GM12878 (cell line): ENCODE measurements at regions not wholly inside any gene's neighbourhood (a gene's known extent, or its start where the extent isn't known, plus 50 kb on each side); places are given as distances from the start of the nearest gene placed in this dataset.

Source experiments
- ATAC-seq: fragments of 200-7000 bp; cut with Tn5 transposase; 3 replicates; pipeline ENCODE4 v1.9.1; 2020; ENCODE audit warnings: mild to moderate bottlenecking, moderate library complexity
- BruUV-seq: library from RNA; stranded (reverse); fragments of 400-500 nt; replicated peaks from 2 replicates; lab custom pipeline; 2021; lab: Mats Ljungman, UMichigan
- CTCF ChIA-PET: fragments of 300-600 bp; sonication (Branson Sonifier 250); formaldehyde crosslinking; extraction: SDS; loops from one replicate; lab custom pipeline; 2021; ENCODE audit warnings: inconsistent platforms; lab: Yijun Ruan, JAX
- POLR2A ChIA-PET: fragments of 350-600 bp; formaldehyde crosslinking; extraction: SDS; loops from one replicate; lab custom pipeline; 2021; ENCODE audit warnings: inconsistent platforms; lab: Charles Lee
- RAD21 ChIA-PET: fragments of 300-600 bp; sonication (Branson Sonifier 250); formaldehyde crosslinking; loops from one replicate; lab custom pipeline; 2023; ENCODE audit warnings: antibody characterized with exemption; ENCODE audit not compliant: unreplicated experiment; lab: Charles Lee
- SMC1A ChIA-PET: fragments of 300-600 bp; sonication (Branson Sonifier 250); formaldehyde crosslinking; loops from one replicate; lab custom pipeline; 2023; ENCODE audit not compliant: unreplicated experiment, uncharacterized antibody; lab: Charles Lee
- DNase-seq: peaks from one replicate; pipeline ENCODE4 v3.0.0-alpha.2; 2011; ENCODE audit warnings: low read depth, low spot score
- FAIRE-seq: peaks from 3 replicates; lab custom pipeline; 2011; peaks lifted over from hg19 to GRCh38; lab: Jason Lieb, UNC
- H2AFZ ChIP-seq: 2 replicates; pipeline ENCODE4 v1.6.0; 2011; ENCODE audit warnings: low read depth, low read length, control low read depth; ENCODE audit not compliant: control insufficient read depth
- H3K27ac ChIP-seq: 2 replicates; pipeline ENCODE4 v1.5.1; 2011; ENCODE audit warnings: control low read depth; ENCODE audit not compliant: control insufficient read depth, insufficient read depth
- H3K27me3 ChIP-seq, 2 experiments: replicated peaks in 1 of 2; 2 replicates each; pipeline versions ENCODE4 v1.6.0 to v1.6.1; 2011; ENCODE audit warnings: low read length in 1 of 2; ENCODE audit not compliant: control insufficient read depth in 2 of 2, insufficient read depth in 2 of 2
- H3K36me3 ChIP-seq, 2 experiments: 2 replicates each; pipeline ENCODE4 v1.5.1; 2011; ENCODE audit warnings: low read length in 1 of 2; ENCODE audit not compliant: control insufficient read depth in 2 of 2, insufficient read depth in 2 of 2
- H3K4me1 ChIP-seq: 2 replicates; pipeline ENCODE4 v1.6.1; 2011; ENCODE audit warnings: mild to moderate bottlenecking, low read length, moderate library complexity, mixed read lengths; ENCODE audit not compliant: control insufficient read depth, insufficient read depth
- H3K4me2 ChIP-seq: 2 replicates; pipeline ENCODE4 v1.6.0; 2011; ENCODE audit warnings: control low read depth; ENCODE audit not compliant: control insufficient read depth, insufficient read depth
- H3K4me3 ChIP-seq: fragments of 200-600 bp; sonication (generic); 2 replicates; pipeline ENCODE4 v1.5.1; 2016
- H3K79me2 ChIP-seq: 2 replicates; pipeline ENCODE4 v1.6.0; 2011; ENCODE audit warnings: low read length; ENCODE audit not compliant: control insufficient read depth, insufficient read depth
- H3K9ac ChIP-seq: 2 replicates; pipeline ENCODE4 v1.8.0; 2011; ENCODE audit warnings: low read length, control low read depth, mixed read lengths; ENCODE audit not compliant: control insufficient read depth, insufficient read depth
- H3K9me3 ChIP-seq: replicated peaks from 3 replicates; pipeline ENCODE4 v1.5.1; 2011; ENCODE audit warnings: mild to moderate bottlenecking, low read length; ENCODE audit not compliant: control insufficient read depth, insufficient read depth
- H4K20me1 ChIP-seq: 2 replicates; pipeline ENCODE4 v1.6.0; 2011; ENCODE audit not compliant: control insufficient read depth, insufficient read depth
- CBFB ChIP-seq: IDR thresholded peaks from 2 replicates; pipeline ENCODE4 v1.6.1; 2016; ENCODE audit warnings: antibody characterized with exemption, low read depth
- JUNB ChIP-seq: IDR thresholded peaks from 2 replicates; pipeline ENCODE4 v1.6.1; 2016; ENCODE audit warnings: antibody characterized with exemption, mild to moderate bottlenecking
- SMAD5 ChIP-seq: IDR thresholded peaks from 2 replicates; pipeline ENCODE4 v1.6.1; 2016; ENCODE audit warnings: antibody characterized with exemption, low read depth
- SREBF2 ChIP-seq: IDR thresholded peaks from 2 replicates; pipeline ENCODE4 v1.6.1; 2012; ENCODE audit warnings: mild to moderate bottlenecking, low read length
- TCF7 ChIP-seq: IDR thresholded peaks from 2 replicates; pipeline ENCODE4 v1.6.1; 2014; ENCODE audit warnings: antibody characterized with exemption, borderline replicate concordance
- WRNIP1 ChIP-seq: IDR thresholded peaks from 2 replicates; pipeline ENCODE4 v1.6.1; 2011; ENCODE audit warnings: low read depth, low read length, improper control_type of control experiment, borderline replicate concordance
- WGBS: methylation state at CpG from one replicate; pipeline ENCODE4 v1.1.6; 2016; ENCODE audit warnings: low lambda C conversion rate; ENCODE audit not compliant: insufficient replicate concordance, insufficient coverage; ENCODE audit errors: missing lambda C conversion rate; 5-methylcytosine and 5-hydroxymethylcytosine counted together
- in situ Hi-C: fragments of 300-500 bp; cut with MboI; formaldehyde crosslinking; loops from 9 replicates; pipeline ENCODE4 v1.14.3; 2018; ENCODE audit warnings: mixed read lengths
- intact Hi-C: fragments of 100-400 bp; cut with micrococcal nuclease; formaldehyde crosslinking; loops from one replicate; pipeline ENCODE4 v1.14.2; 2022; ENCODE audit not compliant: unreplicated experiment
- TF ChIP-seq, protein P1 (sequence below): fragments of 150-350 bp; IDR thresholded peaks from 2 replicates; pipeline ENCODE4 v1.6.1; 2014; ENCODE audit warnings: mild to moderate bottlenecking, low read depth, low read length
- TF ChIP-seq, protein P2 (sequence below): fragments of 450-650 bp; IDR thresholded peaks from 2 replicates; pipeline ENCODE4 v1.6.1; 2017; ENCODE audit warnings: borderline replicate concordance
- TF ChIP-seq, protein P3 (sequence below): fragments of 450-650 bp; IDR thresholded peaks from 2 replicates; pipeline ENCODE4 v1.6.1; 2014; ENCODE audit warnings: mild to moderate bottlenecking
- TF ChIP-seq, protein P4 (sequence below): fragments of 450-650 bp; formaldehyde crosslinking; IDR thresholded peaks from 2 replicates; pipeline ENCODE4 v1.5.0; 2022; ENCODE audit warnings: mild to moderate bottlenecking, missing genetic modification characterization
- TF ChIP-seq, protein P5 (sequence below): IDR thresholded peaks from 2 replicates; pipeline ENCODE4 v1.6.1; 2011; ENCODE audit warnings: borderline replicate concordance, low read depth, mild to moderate bottlenecking, moderate library complexity, low read length; ENCODE audit not compliant: insufficient read depth, poor library complexity, severe bottlenecking
- TF ChIP-seq, protein P6 (sequence below): fragments of 450-650 bp; IDR thresholded peaks from 2 replicates; pipeline ENCODE4 v1.6.1; 2017; ENCODE audit warnings: mild to moderate bottlenecking, moderate library complexity

DNA sequence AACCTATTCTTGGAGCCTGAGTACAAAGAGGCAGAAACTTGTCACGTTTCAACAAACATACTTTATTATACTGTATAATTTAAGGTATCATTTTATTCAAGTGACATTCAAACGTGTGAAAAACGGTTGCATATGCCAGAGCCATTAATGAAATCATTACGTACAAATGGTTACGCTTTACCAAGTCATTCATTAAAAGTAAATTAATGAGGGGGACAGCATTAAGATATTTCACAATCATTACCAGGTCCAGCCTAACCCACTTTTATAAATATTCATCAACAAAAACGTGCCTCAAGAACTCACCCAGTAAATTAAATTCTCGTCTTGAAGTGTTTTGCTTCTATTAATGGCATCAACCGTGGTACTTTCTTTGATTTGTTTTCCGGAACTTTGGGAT lies 253.0 kb downstream of the RPS24 start:
- Histone ChIP-seq H3K4me1 (no peaks in the 10 kb centered on the region), H3K9me3 (no peaks in the 10 kb centered on the region), H3K36me3 (no peaks in the 10 kb centered on the region), H3K27me3 (peaks cover 1 to 4% of the 10 kb centered on the region in 2 experiments; a peak in 2 of 4 replicates), H3K4me2 (no peak overlapping the region), H3K79me2 (no peaks in the 10 kb centered on the region), H3K4me3 (no peak overlapping the region), H4K20me1 (no peaks in the 10 kb centered on the region), H2AFZ (no peak overlapping the region), H3K27ac (no peak overlapping the region), H3K9ac (no peak overlapping the region)
- ChIA-PET SMC1A (no interaction called here), RAD21 (no interaction called here), CTCF (no interaction called here), POLR2A (no interaction called here)
- ATAC-seq (no peak), DNase-seq (no peak), FAIRE-seq (no peak)
- WGBS = 33% methylated on average over 9 of the region's 9 CpGs
- in situ Hi-C loops = no loop called here
- BruUV-seq = no TSS peak
- intact Hi-C loops = no loop called here
- TF ChIP-seq WRNIP1 = no peak
- TF ChIP-seq, protein P1, sequence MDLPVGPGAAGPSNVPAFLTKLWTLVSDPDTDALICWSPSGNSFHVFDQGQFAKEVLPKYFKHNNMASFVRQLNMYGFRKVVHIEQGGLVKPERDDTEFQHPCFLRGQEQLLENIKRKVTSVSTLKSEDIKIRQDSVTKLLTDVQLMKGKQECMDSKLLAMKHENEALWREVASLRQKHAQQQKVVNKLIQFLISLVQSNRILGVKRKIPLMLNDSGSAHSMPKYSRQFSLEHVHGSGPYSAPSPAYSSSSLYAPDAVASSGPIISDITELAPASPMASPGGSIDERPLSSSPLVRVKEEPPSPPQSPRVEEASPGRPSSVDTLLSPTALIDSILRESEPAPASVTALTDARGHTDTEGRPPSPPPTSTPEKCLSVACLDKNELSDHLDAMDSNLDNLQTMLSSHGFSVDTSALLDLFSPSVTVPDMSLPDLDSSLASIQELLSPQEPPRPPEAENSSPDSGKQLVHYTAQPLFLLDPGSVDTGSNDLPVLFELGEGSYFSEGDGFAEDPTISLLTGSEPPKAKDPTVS = no peak
- TF ChIP-seq, protein P2, sequence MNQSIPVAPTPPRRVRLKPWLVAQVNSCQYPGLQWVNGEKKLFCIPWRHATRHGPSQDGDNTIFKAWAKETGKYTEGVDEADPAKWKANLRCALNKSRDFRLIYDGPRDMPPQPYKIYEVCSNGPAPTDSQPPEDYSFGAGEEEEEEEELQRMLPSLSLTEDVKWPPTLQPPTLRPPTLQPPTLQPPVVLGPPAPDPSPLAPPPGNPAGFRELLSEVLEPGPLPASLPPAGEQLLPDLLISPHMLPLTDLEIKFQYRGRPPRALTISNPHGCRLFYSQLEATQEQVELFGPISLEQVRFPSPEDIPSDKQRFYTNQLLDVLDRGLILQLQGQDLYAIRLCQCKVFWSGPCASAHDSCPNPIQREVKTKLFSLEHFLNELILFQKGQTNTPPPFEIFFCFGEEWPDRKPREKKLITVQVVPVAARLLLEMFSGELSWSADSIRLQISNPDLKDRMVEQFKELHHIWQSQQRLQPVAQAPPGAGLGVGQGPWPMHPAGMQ = no peak
- TF ChIP-seq SREBF2 = no peak
- TF ChIP-seq, protein P3, sequence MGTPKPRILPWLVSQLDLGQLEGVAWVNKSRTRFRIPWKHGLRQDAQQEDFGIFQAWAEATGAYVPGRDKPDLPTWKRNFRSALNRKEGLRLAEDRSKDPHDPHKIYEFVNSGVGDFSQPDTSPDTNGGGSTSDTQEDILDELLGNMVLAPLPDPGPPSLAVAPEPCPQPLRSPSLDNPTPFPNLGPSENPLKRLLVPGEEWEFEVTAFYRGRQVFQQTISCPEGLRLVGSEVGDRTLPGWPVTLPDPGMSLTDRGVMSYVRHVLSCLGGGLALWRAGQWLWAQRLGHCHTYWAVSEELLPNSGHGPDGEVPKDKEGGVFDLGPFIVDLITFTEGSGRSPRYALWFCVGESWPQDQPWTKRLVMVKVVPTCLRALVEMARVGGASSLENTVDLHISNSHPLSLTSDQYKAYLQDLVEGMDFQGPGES = no peak
- TF ChIP-seq TCF7 = no peak
- TF ChIP-seq SMAD5 = no peak
- TF ChIP-seq, protein P4, sequence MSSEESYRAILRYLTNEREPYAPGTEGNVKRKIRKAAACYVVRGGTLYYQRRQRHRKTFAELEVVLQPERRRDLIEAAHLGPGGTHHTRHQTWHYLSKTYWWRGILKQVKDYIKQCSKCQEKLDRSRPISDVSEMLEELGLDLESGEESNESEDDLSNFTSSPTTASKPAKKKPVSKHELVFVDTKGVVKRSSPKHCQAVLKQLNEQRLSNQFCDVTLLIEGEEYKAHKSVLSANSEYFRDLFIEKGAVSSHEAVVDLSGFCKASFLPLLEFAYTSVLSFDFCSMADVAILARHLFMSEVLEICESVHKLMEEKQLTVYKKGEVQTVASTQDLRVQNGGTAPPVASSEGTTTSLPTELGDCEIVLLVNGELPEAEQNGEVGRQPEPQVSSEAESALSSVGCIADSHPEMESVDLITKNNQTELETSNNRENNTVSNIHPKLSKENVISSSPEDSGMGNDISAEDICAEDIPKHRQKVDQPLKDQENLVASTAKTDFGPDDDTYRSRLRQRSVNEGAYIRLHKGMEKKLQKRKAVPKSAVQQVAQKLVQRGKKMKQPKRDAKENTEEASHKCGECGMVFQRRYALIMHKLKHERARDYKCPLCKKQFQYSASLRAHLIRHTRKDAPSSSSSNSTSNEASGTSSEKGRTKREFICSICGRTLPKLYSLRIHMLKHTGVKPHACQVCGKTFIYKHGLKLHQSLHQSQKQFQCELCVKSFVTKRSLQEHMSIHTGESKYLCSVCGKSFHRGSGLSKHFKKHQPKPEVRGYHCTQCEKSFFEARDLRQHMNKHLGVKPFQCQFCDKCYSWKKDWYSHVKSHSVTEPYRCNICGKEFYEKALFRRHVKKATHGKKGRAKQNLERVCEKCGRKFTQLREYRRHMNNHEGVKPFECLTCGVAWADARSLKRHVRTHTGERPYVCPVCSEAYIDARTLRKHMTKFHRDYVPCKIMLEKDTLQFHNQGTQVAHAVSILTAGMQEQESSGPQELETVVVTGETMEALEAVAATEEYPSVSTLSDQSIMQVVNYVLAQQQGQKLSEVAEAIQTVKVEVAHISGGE (CRISPR knock-in tag) = no peak
- TF ChIP-seq, protein P5, sequence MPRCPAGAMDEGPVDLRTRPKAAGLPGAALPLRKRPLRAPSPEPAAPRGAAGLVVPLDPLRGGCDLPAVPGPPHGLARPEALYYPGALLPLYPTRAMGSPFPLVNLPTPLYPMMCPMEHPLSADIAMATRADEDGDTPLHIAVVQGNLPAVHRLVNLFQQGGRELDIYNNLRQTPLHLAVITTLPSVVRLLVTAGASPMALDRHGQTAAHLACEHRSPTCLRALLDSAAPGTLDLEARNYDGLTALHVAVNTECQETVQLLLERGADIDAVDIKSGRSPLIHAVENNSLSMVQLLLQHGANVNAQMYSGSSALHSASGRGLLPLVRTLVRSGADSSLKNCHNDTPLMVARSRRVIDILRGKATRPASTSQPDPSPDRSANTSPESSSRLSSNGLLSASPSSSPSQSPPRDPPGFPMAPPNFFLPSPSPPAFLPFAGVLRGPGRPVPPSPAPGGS = no peak
- TF ChIP-seq JUNB = no peak
- TF ChIP-seq CBFB = no peak
- TF ChIP-seq, protein P6, sequence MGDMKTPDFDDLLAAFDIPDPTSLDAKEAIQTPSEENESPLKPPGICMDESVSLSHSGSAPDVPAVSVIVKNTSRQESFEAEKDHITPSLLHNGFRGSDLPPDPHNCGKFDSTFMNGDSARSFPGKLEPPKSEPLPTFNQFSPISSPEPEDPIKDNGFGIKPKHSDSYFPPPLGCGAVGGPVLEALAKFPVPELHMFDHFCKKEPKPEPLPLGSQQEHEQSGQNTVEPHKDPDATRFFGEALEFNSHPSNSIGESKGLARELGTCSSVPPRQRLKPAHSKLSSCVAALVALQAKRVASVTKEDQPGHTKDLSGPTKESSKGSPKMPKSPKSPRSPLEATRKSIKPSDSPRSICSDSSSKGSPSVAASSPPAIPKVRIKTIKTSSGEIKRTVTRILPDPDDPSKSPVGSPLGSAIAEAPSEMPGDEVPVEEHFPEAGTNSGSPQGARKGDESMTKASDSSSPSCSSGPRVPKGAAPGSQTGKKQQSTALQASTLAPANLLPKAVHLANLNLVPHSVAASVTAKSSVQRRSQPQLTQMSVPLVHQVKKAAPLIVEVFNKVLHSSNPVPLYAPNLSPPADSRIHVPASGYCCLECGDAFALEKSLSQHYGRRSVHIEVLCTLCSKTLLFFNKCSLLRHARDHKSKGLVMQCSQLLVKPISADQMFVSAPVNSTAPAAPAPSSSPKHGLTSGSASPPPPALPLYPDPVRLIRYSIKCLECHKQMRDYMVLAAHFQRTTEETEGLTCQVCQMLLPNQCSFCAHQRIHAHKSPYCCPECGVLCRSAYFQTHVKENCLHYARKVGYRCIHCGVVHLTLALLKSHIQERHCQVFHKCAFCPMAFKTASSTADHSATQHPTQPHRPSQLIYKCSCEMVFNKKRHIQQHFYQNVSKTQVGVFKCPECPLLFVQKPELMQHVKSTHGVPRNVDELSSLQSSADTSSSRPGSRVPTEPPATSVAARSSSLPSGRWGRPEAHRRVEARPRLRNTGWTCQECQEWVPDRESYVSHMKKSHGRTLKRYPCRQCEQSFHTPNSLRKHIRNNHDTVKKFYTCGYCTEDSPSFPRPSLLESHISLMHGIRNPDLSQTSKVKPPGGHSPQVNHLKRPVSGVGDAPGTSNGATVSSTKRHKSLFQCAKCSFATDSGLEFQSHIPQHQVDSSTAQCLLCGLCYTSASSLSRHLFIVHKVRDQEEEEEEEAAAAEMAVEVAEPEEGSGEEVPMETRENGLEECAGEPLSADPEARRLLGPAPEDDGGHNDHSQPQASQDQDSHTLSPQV = no peak
